Spleen (tissue), 11 donors: ENCODE measurements at regions not wholly inside any gene's neighbourhood (a gene's known extent, or its start where the extent isn't known, plus 50 kb on each side); places are given as distances from the start of the nearest gene placed in this dataset.

Experiments used
- DNase-seq: peaks from one replicate; pipeline ENCODE4 v3.0.0-alpha.2; 2020
- H3K27ac ChIP-seq, 8 donors: fragments of 200-600 bp; sonication (generic) in 7 of 8; 1 replicate in 4 of 8; 2 replicates in 4 of 8; pipeline versions ENCODE4 v1.5.0 to v1.8.0; 2016 to 2021; ENCODE audit warnings: inconsistent platforms in 4 of 8, mild to moderate bottlenecking in 4 of 8, moderate library complexity in 1 of 8
- H3K27me3 ChIP-seq, 7 donors: fragments of 200-600 bp; sonication (generic) in 6 of 7; replicated peaks in 1 of 7; 1 replicate in 4 of 7; 2 replicates in 3 of 7; pipeline versions ENCODE4 v1.5.0 to v1.8.0; 2016 to 2021; ENCODE audit warnings: inconsistent platforms in 3 of 7, mild to moderate bottlenecking in 1 of 7
- H3K36me3 ChIP-seq, 6 donors: fragments of 200-600 bp; sonication (generic) in 5 of 6; 1 replicate in 4 of 6; 2 replicates in 2 of 6; pipeline versions ENCODE4 v1.5.0 to v1.8.0; 2016 to 2021; ENCODE audit warnings: inconsistent platforms in 2 of 6
- H3K4me1 ChIP-seq, 6 donors: fragments of 200-600 bp; sonication (generic) in 5 of 6; 1 replicate in 3 of 6; 2 replicates in 3 of 6; pipeline versions ENCODE4 v1.5.0 to v1.8.0; 2016 to 2021; ENCODE audit warnings: inconsistent platforms in 3 of 6
- H3K4me3 ChIP-seq, 8 donors: fragments of 200-600 bp; sonication (generic) in 7 of 8; 1 replicate in 4 of 8; 2 replicates in 4 of 8; pipeline versions ENCODE4 v1.5.0 to v1.8.0; 2016 to 2021; ENCODE audit warnings: inconsistent platforms in 4 of 8, mild to moderate bottlenecking in 4 of 8, moderate library complexity in 2 of 8
- H3K9me3 ChIP-seq, 8 donors: fragments of 200-600 bp; sonication (generic) in 7 of 8; 1 replicate in 4 of 8; 2 replicates in 4 of 8; pipeline versions ENCODE4 v1.5.0 to v1.8.0; 2016 to 2021; ENCODE audit warnings: inconsistent platforms in 4 of 8
- POLR2A ChIP-seq, 3 donors: fragments of 450-650 bp; IDR thresholded peaks; one replicate each; pipeline ENCODE4 v1.5.1; 2017; ENCODE audit warnings: antibody characterized with exemption in 3 of 3, mild to moderate bottlenecking in 1 of 3
- POLR2AphosphoS5 ChIP-seq, 3 donors: sonication (generic); formaldehyde crosslinking; IDR thresholded peaks; one replicate each; pipeline ENCODE4 v1.5.1; 2017; ENCODE audit warnings: antibody characterized with exemption in 3 of 3
- WGBS, 5 donors: extraction: QIAGEN DNeasy Blood & Tissue Kit in 3 of 5; methylation state at CpG; one replicate each; pipeline versions ENCODE4 v1.1.5 to v1.1.7; 2013 to 2018; 5-methylcytosine and 5-hydroxymethylcytosine counted together
- intact Hi-C: fragments of 100-400 bp; cut with DNase I; formaldehyde crosslinking; loops from one replicate; pipeline ENCODE4 v1.15.0; 2023; ENCODE audit warnings: low total_unique reads
- TF ChIP-seq, protein P1 (sequence below), 11 experiments: fragments of 200-600 bp in 7 of 11; fragments of 450-650 bp in 4 of 11; sonication (generic) in 4 of 11; IDR thresholded peaks in 8 of 11; conservative IDR thresholded peaks in 3 of 11; 1 replicate in 7 of 11; 2 replicates in 4 of 11; pipeline versions ENCODE4 v1.4.0 to v1.8.0; 2016 to 2021; ENCODE audit warnings: antibody characterized with exemption in 11 of 11, inconsistent platforms in 4 of 11, mild to moderate bottlenecking in 1 of 11
- donor health status: healthy with polysubstance abuse.
- donor health status: DM: no; HTN: no; CAD: no; lungs with moderate emphysema.
- donor health status: DM: no; HTN: no; CAD: no.
- donor health status: Bipolar disorder and iron deficiency.
- donor health status: healthy.
- donor health status: DM: no; HTN: no; CAD: no.
- donor health status: DM: yes; HTN: yes; CAD: no.

DNA sequence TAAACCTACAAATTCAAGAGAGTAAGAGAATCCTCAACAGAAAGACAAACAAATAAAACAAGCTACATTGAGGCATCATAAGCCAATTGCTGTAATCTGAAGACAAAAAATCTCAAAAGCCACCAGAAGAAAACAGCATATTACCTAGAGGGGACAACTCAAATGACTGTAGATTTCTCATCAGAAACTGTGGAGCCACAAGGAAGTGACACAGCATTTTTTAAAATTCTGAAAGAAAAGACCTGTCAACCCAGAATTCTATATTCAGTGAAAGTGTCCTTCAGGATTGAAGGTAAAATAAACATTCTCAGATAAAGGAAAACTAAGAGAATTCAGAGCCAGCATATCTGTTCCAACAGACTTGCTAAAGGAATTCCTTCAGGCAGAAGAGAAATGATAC is 147.8 kb upstream of the DHRS4 start:
- intact Hi-C loops: no loop called here
- H3K27me3 ChIP-seq: no peaks in the 10 kb centered on the region
- no peak for DNase-seq

DNA sequence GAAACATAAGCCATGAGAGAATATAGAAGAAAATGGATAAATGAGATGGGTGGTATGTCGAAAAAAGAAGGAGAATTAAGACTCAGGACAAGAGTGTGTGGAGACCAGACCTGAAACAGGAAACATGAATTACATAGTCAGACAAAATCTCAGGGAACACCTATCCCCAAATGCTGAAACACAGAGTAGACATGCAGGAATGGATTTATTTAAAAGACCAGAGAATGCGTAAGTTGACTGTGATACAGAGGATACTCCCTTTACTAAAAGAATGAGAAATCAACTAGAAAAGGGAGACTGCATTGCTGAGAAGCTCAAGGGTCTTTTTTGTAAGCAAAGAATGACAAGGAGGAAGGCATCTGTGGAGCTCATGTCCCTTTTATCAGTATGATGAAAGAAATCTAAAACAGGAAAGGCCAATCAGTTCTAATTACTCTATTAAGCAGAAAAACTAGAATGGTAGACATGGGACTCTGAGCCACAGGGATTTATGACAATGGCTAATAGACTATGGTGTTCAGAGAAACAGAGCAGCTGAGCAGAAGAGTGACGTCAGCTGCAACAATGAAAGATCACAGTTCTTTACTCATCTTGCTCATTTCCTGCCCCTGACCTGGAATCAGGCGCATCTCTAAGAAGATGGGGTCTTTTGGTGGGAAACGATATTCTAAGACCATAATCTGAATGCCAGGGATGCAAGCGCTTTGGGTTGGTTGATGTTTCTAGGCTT is 138.9 kb upstream of the DHRS4 start:
- Histone ChIP-seq H3K4me3 (no peak overlapping the region), H3K4me1 (no peaks in the 10 kb centered on the region), H3K9me3 (peaks cover 0 to 19% (median 10%) of the 10 kb centered on the region in 8 donors), H3K27ac (no peak overlapping the region), H3K27me3 (no peaks in the 10 kb centered on the region), H3K36me3 (no peaks in the 10 kb centered on the region)
- TF ChIP-seq, protein P1, sequence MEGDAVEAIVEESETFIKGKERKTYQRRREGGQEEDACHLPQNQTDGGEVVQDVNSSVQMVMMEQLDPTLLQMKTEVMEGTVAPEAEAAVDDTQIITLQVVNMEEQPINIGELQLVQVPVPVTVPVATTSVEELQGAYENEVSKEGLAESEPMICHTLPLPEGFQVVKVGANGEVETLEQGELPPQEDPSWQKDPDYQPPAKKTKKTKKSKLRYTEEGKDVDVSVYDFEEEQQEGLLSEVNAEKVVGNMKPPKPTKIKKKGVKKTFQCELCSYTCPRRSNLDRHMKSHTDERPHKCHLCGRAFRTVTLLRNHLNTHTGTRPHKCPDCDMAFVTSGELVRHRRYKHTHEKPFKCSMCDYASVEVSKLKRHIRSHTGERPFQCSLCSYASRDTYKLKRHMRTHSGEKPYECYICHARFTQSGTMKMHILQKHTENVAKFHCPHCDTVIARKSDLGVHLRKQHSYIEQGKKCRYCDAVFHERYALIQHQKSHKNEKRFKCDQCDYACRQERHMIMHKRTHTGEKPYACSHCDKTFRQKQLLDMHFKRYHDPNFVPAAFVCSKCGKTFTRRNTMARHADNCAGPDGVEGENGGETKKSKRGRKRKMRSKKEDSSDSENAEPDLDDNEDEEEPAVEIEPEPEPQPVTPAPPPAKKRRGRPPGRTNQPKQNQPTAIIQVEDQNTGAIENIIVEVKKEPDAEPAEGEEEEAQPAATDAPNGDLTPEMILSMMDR (IDR thresholded peaks at IDR 0.05 in 8 of 11, conservative IDR thresholded peaks at IDR 0.05 in 3 of 11): no peak
- TF ChIP-seq POLR2AphosphoS5 (IDR thresholded peaks at IDR 0.05) (no peak), POLR2A (IDR thresholded peaks at IDR 0.05) (no peak)
- no peak for DNase-seq
- intact Hi-C loops: no loop called here
- 85 to 96% (median 88%) methylated on average over 6 of the region's 6 CpGs for WGBS, 5 donors

More for the DNA sequence above, 147.8 kb upstream of the DHRS4 start:
- Histone ChIP-seq H3K4me3 (no peak overlapping the region), H3K9me3 (peaks cover 4 to 25% (median 19%) of the 10 kb centered on the region in 8 donors), H3K36me3 (no peaks in the 10 kb centered on the region), H3K4me1 (no peaks in the 10 kb centered on the region), H3K27ac (no peak overlapping the region)
- TF ChIP-seq POLR2A (IDR thresholded peaks at IDR 0.05) (no peak), POLR2AphosphoS5 (IDR thresholded peaks at IDR 0.05) (no peak)
- TF ChIP-seq, protein P1 (IDR thresholded peaks at IDR 0.05 in 8 of 11, conservative IDR thresholded peaks at IDR 0.05 in 3 of 11): no peak

DNA sequence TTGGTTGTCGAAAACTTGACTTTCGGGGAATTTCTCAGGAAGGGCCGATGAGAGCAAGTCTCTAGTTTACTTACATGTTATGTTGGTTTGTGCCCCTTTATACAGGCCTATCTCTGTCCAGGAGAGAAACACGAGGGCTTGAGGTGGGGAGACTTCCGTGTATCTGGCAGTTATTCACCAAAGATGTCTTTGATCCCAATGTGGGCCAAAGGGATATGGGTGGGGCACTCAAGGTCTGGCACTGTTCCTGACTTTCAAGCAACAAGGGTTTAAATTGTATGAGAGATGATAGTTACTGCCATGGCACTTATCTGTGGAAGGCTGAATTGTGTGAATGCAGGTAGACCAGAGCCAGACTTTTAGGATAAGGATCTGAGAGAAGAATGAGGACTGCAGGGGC is 137.2 kb upstream of the DHRS4 start:
- Histone ChIP-seq H3K27me3 (no peaks in the 10 kb centered on the region), H3K4me1 (no peaks in the 10 kb centered on the region), H3K36me3 (no peaks in the 10 kb centered on the region), H3K9me3 (peaks cover 0 to 26% (median 13%) of the 10 kb centered on the region in 8 donors), H3K4me3 (no peak overlapping the region), H3K27ac (no peak overlapping the region)
- DNase-seq: no peak
- TF ChIP-seq POLR2A (IDR thresholded peaks at IDR 0.05): no peak
- no peak for TF ChIP-seq POLR2AphosphoS5 (IDR thresholded peaks at IDR 0.05)
- TF ChIP-seq, protein P1 (IDR thresholded peaks at IDR 0.05 in 8 of 11, conservative IDR thresholded peaks at IDR 0.05 in 3 of 11): no peak
- intact Hi-C loops: no loop called here
- 77 to 87% (median 81%) methylated on average over 5 of the region's 5 CpGs for WGBS, 5 donors

DNA sequence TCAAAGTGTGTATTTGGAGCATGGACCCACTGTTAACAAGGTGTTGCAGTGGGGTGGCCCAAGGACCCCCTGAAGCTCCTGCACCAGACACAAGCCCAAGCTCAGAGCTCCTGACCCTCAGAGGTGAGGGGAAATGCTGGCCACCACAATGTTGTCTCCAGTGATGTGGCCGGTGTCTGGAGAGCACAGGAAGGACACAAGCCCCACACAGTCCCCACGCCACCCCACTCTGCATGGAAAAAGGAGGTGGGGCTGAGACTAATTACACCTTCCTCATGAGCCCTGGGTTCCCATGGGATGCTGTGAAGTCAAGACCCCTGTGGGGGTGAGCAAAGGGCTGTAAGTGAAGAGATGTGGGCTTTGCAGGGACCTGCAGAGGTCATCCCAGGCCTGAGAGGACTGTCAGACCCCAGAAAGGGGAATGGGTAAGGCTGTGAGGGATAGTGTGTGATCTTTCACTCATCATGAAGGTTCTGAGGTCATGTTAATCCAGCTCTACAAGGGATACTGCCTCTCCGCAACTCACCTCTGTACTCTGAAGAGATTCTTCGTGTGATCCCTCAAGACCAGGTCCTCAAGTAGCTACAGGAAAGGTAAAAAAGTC is 136.3 kb upstream of the DHRS4 start:
- Histone ChIP-seq H3K36me3 (no peaks in the 10 kb centered on the region), H3K27ac (no peak overlapping the region), H3K27me3 (no peaks in the 10 kb centered on the region), H3K9me3 (peaks cover 0 to 26% (median 13%) of the 10 kb centered on the region in 8 donors), H3K4me3 (no peak overlapping the region), H3K4me1 (no peaks in the 10 kb centered on the region)
- TF ChIP-seq POLR2A (IDR thresholded peaks at IDR 0.05): no peak
- TF ChIP-seq, protein P1 (IDR thresholded peaks at IDR 0.05 in 8 of 11, conservative IDR thresholded peaks at IDR 0.05 in 3 of 11): no peak
- no peak for TF ChIP-seq POLR2AphosphoS5 (IDR thresholded peaks at IDR 0.05)
- 58 to 68% (median 64%) methylated on average over 4 of the region's 4 CpGs for WGBS, 5 donors
- intact Hi-C loops: no loop called here
- DNase-seq: no peak
